T47D (cell line): ENCODE measurements at regions not wholly inside any gene's neighbourhood (a gene's known extent, or its start where the extent isn't known, plus 50 kb on each side); places are given as distances from the start of the nearest gene placed in this dataset.
"Not testable (repeated sequence)": the region's sequence is repeated elsewhere in the genome, so short reads cannot be mapped to it uniquely, and the experiment has no call there.

Source experiments
- DNase-seq, 2 experiments: peaks; one replicate each; pipeline versions ENCODE4 v3.0.0 to v3.0.0-alpha.2; 2011 to 2012; ENCODE audit warnings: low read depth in 1 of 2, low spot score in 1 of 2
- JUND ChIP-seq: IDR thresholded peaks from 2 replicates; pipeline ENCODE4 v1.6.1; 2012; ENCODE audit warnings: low read depth
- in situ Hi-C: cut with HindIII; loops from 2 replicates; pipeline ENCODE4 v1.10.0; 2016; ENCODE audit warnings: low sequenced_read_pairs, low pct_unique_long_range_greater_than_20kb

DNA sequence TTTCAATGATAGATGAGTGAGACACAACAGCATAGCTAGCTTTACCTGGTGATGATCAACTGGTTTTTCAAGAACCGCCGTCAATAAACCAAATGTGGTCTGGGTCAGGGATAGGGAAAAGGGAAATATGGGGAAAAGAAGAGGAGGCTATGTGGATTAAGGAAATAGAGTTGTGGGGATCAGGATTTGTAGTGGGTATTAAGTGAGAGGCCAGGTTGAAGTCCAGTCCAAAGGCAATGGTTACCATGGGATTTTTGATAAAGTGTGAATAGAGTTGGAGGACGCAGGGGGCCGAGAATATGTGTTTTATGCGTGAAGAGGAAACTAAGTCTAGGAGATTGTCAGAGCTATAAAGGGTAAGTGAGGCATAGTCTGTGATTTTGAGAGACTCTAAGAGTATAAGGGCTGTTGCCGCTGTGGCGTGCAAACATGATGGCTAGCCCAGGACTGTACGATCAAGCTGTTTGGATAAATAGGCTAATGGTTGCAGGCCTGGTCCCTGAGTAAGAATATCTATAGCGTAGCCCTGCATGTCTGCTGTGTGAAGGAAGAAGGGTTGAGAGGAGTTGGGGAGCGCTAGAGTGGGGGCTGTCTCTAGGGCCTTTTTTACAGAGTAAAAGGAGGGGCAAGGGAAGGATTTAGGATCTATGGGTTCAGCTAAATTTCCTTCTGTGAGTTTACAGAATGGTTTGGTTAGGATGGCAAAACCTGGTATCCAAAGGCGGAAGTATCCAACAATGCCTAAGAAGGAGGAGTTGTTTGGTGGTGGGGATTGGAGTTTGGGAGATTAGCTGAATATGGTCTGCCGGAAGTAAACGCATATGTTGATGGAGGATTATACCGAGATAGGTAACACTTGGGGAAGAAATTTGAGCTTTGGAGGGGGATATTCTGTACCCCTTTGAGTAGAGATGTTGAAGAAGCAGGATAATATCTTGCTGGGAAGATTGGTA is 749.7 kb upstream of the ADGRB3 start:
- no peak for TF ChIP-seq JUND
- in situ Hi-C loops: no loop called here
- no peak for DNase-seq

DNA sequence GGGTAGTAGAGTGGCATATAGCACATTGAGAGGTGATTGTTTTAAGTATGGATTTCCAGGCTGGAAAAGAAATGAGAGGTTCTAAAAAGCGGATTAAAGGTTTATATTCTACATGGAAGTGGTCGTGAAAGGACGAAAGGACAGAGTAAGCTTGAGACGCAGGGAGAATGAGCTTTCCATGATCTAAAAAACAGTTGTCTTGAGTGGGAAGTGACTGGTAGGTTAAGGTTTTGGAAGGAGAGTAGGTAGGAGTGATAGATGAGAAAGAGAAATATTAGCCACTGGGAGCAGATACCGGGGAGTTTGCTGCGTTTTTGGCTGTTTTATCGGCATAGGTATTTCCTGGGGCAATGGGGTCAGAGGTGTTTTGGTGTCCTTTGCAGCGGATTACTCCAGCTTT is 750.6 kb upstream of the ADGRB3 start:
- in situ Hi-C loops: no loop called here
- no peak for TF ChIP-seq JUND
- no peak for DNase-seq

DNA sequence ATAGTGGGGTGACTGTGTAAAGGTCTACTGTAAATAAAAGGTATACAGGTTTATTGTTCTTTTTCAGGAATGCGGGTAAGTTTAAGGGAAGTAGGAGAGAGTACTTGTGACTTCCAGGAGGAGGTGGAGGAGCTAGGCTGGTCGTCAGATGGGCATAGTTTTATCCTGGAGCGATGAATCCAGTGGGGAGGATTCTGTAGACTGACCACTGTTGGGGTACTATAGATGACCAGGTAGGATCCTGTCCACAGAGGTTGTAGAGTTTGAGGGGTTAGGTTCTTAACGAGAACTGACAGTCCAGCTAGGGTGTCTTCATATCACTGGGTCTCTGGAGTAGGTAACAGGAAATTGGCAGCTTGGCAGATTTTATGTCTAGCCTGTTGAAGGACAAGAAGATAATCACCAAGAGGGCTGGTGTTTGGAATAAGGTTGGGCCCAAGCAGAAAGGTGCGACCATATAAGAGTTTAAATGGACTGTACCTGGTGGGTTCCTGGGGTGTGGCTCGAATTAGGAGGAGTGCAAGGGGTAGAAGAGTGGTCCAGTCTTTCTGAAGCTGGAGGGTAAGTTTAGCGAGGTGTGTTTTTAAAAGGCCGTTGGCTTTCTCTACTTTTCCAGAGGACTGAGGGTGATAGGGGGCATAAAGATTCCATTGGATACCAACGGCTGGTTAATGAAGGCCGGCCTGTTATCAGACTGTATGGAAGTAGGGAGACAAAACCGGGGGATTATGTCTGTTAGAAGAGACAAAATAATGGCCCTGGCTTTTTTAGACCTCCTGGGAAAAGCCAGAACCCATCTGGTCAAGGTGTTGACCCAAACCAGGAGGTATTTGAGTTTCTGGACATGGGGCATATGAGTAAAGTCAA is 751.3 kb upstream of the ADGRB3 start:
- DNase-seq: no peak
- in situ Hi-C loops: no loop called here
- TF ChIP-seq JUND: no peak

DNA sequence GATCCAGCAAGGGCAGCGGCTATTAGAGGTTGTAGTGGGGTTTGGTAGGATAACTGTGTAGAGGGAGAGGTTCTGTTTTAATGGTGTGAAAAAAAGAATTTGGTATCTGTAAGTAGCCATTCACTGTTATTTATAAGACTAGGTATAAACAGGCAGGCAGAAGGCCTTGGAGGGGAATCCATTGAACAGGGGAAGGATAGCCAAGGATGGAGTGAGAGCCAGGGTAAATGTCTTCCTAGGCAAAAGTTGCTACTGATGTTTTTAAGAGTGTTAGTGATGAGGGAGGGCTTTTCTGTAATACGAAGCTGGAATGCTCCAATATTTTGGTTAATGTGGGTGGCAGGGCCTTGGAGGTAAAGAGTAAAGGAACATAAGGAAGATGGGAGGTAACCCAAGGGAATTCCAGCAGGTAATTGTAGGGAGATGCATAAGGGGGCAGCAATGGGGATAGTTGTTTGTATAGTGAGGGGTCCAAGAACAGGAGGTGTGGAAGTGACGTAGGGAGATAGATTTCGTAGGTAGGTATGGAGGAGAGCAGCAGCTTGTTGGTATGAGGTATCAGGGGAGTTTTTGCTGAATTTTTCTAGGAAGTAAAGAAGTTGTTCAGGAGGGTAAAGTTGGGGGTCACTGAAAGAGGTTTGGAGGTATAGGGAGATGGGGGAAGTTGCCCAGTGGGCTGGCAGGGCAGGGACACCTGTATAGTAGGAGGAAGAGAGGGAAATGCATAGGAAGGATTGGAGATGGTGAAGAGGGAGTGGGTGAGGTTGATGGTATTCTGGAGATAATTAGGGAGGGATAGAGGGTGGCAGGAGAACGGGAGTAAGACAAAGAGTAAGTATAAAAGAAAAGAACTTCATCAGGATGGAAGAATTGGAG is 752.4 kb upstream of the ADGRB3 start:
- no peak for TF ChIP-seq JUND

DNA sequence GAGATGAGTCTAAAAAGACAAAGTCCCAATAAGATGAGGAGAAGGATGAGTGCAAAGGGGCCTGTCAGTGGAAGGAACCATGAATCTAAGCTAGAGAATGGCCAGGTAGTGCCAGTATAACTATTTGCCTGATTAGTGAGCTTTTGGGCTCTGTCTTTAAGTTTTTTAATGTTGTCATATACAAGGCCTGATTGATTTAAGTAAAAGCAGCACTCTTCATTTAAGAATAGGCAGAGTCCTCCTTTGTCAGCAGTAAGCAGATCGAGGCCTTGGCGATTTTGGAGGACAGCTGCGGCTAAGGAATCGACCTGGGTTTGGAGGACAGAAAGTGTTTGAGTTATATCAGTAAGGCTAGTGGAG is 753.4 kb upstream of the ADGRB3 start:
- no peak for DNase-seq
- in situ Hi-C loops: no loop called here

More for the DNA sequence above, 752.4 kb upstream of the ADGRB3 start:
- in situ Hi-C loops: no loop called here
- no peak for DNase-seq

DNA sequence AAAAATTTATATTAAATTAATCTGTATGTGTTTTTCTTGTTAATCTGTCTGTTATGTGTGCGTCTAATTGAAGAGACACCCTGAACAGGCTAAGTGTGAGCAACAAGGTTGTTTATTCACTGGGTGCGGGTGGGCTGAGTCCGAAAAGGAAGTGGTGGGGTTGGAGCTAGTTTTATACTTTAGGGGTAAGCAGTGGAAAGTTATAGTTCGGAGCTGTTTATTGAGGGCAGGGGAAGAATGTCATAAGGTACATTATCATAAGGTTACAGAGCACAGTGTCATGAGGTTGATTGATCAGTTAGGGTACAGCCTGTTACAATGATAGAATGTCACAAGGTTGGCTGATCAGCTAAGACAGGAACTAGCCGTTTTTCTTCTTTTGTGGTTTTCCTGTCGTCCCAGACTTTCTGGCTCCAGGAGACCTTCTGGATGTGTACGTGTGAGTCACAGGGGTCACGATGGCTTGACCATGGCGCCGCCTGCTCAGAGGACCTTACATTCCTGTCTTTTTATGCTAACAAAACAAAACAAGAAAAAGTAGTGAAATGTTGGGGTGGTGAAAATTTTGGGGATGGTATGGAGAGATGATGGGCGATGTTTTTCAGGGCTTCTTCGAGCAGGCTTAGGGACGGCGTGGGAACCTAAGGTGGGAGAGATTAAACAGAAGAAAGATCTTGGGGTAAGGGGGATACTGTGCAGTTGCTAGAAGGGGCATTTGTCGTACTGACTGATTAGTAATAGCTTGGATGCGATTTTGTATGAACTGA is 754.0 kb upstream of the ADGRB3 start:
- DNase-seq: no peak
- TF ChIP-seq JUND: no peak
- in situ Hi-C loops: no loop called here

More for the DNA sequence above, 753.4 kb upstream of the ADGRB3 start:
- no peak for TF ChIP-seq JUND

DNA sequence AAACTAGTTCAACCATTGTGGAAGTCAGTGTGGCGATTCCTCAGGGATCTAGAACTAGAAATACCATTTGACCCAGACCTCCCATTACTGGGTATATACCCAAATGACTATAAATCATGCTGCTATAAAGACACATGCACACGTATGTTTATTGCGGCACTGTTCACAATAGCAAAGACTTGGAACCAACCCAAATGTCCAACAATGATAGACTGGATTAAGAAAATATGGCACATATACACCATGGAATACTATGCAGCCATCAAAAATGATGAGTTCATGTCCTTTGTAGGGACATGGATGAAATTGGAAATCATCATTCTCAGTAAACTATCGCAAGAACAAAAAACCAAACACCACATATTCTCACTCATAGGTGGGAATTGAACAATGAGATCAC is 754.7 kb upstream of the ADGRB3 start:
- in situ Hi-C loops, DNase-seq: not testable (repeated sequence)

DNA sequence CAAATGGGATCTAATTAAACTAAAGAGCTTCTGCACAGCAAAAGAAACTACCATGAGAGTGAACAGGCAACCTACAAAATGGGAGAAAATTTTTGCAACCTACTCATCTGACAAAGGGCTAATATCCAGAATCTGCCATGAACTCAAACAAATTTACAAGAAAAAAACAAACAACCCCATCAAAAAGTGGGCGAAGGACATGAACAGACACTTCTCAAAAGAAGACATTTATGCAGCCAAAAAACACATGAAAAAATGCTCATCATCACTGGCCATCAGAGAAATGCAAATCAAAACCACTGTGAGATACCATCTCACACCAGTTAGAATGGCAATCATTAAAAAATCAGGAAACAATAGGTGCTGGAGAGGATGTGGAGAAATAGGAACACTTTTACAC is 755.2 kb upstream of the ADGRB3 start:
- DNase-seq, in situ Hi-C loops: not testable (repeated sequence)

DNA sequence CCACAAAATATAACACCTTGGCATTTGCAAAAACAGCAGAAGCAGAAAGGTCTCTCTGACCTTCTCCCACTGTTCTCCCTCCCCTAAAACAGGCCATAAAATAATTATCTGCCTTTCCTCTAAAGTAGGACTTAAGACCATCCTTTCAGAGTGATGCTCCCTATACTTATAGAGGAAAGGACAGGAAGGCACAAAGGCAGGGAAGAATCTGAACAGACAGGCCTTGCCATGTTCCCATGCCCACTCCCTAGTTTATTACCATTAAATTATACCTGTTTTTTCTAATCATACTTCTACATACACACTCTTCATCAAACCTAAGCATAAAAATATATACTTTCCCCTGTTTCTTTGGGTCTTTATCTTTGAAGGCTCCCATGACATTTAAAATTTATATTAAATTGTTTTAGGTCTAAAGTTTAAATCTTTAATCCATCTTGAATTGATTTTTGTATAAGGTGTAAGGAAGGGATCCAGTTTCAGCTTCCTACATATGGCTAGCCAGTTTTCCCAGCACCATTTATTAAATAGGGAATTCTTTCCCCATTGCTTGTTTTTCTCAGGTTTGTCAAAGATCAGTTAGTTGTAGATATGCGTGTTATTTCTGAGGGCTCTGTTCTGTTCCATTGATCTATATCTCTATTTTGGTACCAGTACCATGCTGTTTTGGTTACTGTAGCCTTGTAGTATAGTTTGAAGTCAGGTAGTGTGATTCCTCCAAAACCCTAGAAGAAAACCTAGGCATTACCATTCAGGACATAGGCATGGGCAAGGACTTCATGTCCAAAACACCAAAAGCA is 755.8 kb upstream of the ADGRB3 start:
- not testable (repeated sequence) for DNase-seq

DNA sequence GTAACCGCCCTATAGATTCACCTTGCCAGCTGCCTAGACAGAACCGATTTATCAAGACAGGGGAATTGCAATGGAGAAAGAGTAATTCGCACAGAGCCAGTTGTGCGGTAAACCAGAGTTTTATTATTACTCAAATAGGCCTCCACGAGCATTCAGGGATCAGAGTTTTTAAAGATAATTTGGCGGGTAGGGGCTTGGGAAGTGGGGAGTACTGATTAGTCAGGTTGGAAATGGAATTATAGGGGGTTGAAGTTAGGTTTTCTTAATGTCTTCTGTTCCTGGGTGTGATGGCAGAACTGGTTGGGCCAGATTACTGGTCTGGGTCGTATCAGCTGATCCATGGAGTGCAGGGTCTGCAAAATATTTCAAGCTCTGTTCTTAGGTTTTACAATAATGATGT is 756.9 kb upstream of the ADGRB3 start:
- DNase-seq, in situ Hi-C loops: not testable (repeated sequence)

More for the DNA sequence above, 755.8 kb upstream of the ADGRB3 start:
- in situ Hi-C loops: not testable (repeated sequence)

DNA sequence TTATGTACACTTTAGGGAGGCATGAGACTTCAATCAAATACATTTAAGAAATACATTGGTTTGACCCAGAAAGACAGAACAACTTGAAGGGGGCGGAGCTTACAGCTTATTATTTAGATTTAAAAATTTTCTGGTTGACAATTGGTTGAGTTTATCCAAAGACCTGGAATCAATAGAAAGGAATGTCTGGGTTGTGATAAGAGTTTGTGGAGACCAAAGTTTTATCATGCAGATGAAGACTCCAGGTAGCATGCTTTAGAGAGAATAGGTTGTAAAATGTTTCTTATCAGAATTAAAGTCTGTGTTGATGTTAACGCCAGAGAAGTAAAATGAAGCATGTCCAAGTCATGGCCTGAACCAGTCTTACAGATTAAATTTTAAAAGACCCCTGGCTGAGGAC is 757.8 kb upstream of the ADGRB3 start:
- in situ Hi-C loops: no loop called here
- no peak for DNase-seq
- TF ChIP-seq JUND: no peak
